GM18858 (cell line): ENCODE measurements at regions not wholly inside any gene's neighbourhood (a gene's known extent, or its start where the extent isn't known, plus 50 kb on each side); places are given as distances from the start of the nearest gene placed in this dataset.
"Not testable (repeated sequence)": the region's sequence is repeated elsewhere in the genome, so short reads cannot be mapped to it uniquely, and the experiment has no call there.

Source experiments
- ATAC-seq: cut with Tn5 transposase; IDR thresholded peaks from one replicate; pipeline ENCODE4 v1.9.1; 2021; ENCODE audit not compliant: unreplicated experiment

- no peak for ATAC-seq
These were observed 109.6 kb upstream of the COBL start for GRCh38 chr7:51426163-51426562.

GRCh38 chr7:51409934-51410333 lies 93.3 kb upstream of the COBL start:
- ATAC-seq = not testable (repeated sequence)

- ATAC-seq = not testable (repeated sequence)
These were observed 81.0 kb upstream of the COBL start for GRCh38 chr7:51397608-51398007.

GRCh38 chr7:51393003-51393402 lies 76.4 kb upstream of the COBL start:
- ATAC-seq = not testable (repeated sequence)

GRCh38 chr7:51389952-51390351 lies 73.3 kb upstream of the COBL start:
- not testable (repeated sequence) for ATAC-seq

- ATAC-seq = not testable (repeated sequence)
These were observed 72.7 kb upstream of the COBL start for GRCh38 chr7:51389216-51389812.

GRCh38 chr7:51388241-51388640 lies 71.6 kb upstream of the COBL start:
- not testable (repeated sequence) for ATAC-seq

- ATAC-seq = not testable (repeated sequence)
These were observed 70.4 kb upstream of the COBL start for GRCh38 chr7:51386806-51387568.

GRCh38 chr7:51386184-51386583 lies 69.6 kb upstream of the COBL start:
- ATAC-seq = not testable (repeated sequence)

GRCh38 chr7:51382243-51382642 lies 65.6 kb upstream of the COBL start:
- not testable (repeated sequence) for ATAC-seq

GRCh38 chr7:51376420-51377092 lies 59.9 kb upstream of the COBL start:
- no peak for ATAC-seq

- no peak for ATAC-seq
These were observed 58.3 kb upstream of the COBL start for GRCh38 chr7:51374936-51375335.

- not testable (repeated sequence) for ATAC-seq
These were observed 57.0 kb upstream of the COBL start for GRCh38 chr7:51373607-51374006.

GRCh38 chr7:51369746-51370145 lies 53.1 kb upstream of the COBL start:
- ATAC-seq = no peak

GRCh38 chr7:51369228-51369627 lies 52.6 kb upstream of the COBL start:
- not testable (repeated sequence) for ATAC-seq

- ATAC-seq = no peak
These were observed 51.7 kb upstream of the COBL start for GRCh38 chr7:51368334-51368733.

- ATAC-seq = no peak
These were observed 51.0 kb upstream of the COBL start for GRCh38 chr7:51367614-51367968.

GRCh38 chr7:51366930-51367613 lies 50.5 kb upstream of the COBL start:
- ATAC-seq = peak; percentile 64
